Hepatocyte (in vitro differentiated cells): ENCODE measurements at regions not wholly inside any gene's neighbourhood (a gene's known extent, or its start where the extent isn't known, plus 50 kb on each side); places are given as distances from the start of the nearest gene placed in this dataset.
"Not testable (repeated sequence)": the region's sequence is repeated elsewhere in the genome, so short reads cannot be mapped to it uniquely, and the experiment has no call there.

Experiments
- DNase-seq: peaks from one replicate; pipeline ENCODE4 v3.0.0-alpha.2; 2016; ENCODE audit warnings: low spot score
- H2AFZ ChIP-seq: fragments of 200-600 bp; sonication (generic); 2 replicates; pipeline ENCODE4 v1.6.0; 2016; ENCODE audit warnings: antibody characterized with exemption, mild to moderate bottlenecking
- H3K27ac ChIP-seq: fragments of 200-600 bp; sonication (generic); 2 replicates; pipeline ENCODE4 v1.5.1; 2016; ENCODE audit warnings: mild to moderate bottlenecking
- H3K27me3 ChIP-seq: fragments of 200-600 bp; sonication (generic); 2 replicates; pipeline ENCODE4 v1.6.1; 2016
- H3K36me3 ChIP-seq: fragments of 200-600 bp; sonication (generic); replicated peaks from 2 replicates; pipeline ENCODE4 v1.5.1; 2016; ENCODE audit warnings: low read depth; ENCODE audit not compliant: insufficient read depth
- H3K4me1 ChIP-seq: fragments of 200-600 bp; sonication (generic); 2 replicates; pipeline ENCODE4 v1.5.1; 2016; ENCODE audit warnings: mild to moderate bottlenecking, moderate library complexity; ENCODE audit not compliant: insufficient read depth
- H3K4me2 ChIP-seq: fragments of 200-600 bp; sonication (generic); 2 replicates; pipeline ENCODE4 v1.6.0; 2016
- H3K4me3 ChIP-seq: fragments of 200-600 bp; sonication (generic); 2 replicates; pipeline ENCODE4 v1.5.1; 2016; ENCODE audit warnings: mild to moderate bottlenecking
- H3K79me2 ChIP-seq: fragments of 200-600 bp; sonication (generic); 2 replicates; pipeline ENCODE4 v1.6.0; 2017; ENCODE audit warnings: mild to moderate bottlenecking
- H3K9me2 ChIP-seq: fragments of 200-600 bp; sonication (generic); replicated peaks from 2 replicates; pipeline ENCODE4 v1.6.0; 2017; ENCODE audit warnings: mild to moderate bottlenecking; ENCODE audit not compliant: insufficient read depth
- H3K9me3 ChIP-seq: fragments of 200-600 bp; sonication (generic); 2 replicates; pipeline ENCODE4 v1.5.1; 2016; ENCODE audit warnings: low read depth, mild to moderate bottlenecking
- H4K20me1 ChIP-seq: fragments of 200-600 bp; sonication (generic); 2 replicates; pipeline ENCODE4 v1.6.0; 2016; ENCODE audit warnings: mild to moderate bottlenecking; ENCODE audit not compliant: insufficient read depth, poor library complexity, severe bottlenecking
- EZH2 ChIP-seq: fragments of 200-600 bp; sonication (generic); IDR thresholded peaks from 2 replicates; pipeline ENCODE4 v1.6.1; 2016; ENCODE audit warnings: antibody characterized with exemption, mild to moderate bottlenecking, borderline replicate concordance
- EZH2phosphoT487 ChIP-seq: fragments of 200-600 bp; sonication (generic); IDR thresholded peaks from one replicate; pipeline ENCODE4 v1.6.1; 2018; ENCODE audit warnings: antibody characterized with exemption, mild to moderate bottlenecking, low read depth, moderate library complexity; ENCODE audit not compliant: unreplicated experiment, severe bottlenecking
- WGBS: methylation state at CpG from one replicate; pipeline ENCODE4 v1.1.6; 2016; ENCODE audit warnings: low lambda C conversion rate; ENCODE audit errors: missing lambda C conversion rate; 5-methylcytosine and 5-hydroxymethylcytosine counted together
- TF ChIP-seq, protein P1 (sequence below): fragments of 200-600 bp; sonication (generic); IDR thresholded peaks from 2 replicates; pipeline ENCODE4 v1.5.1; 2016; ENCODE audit warnings: antibody characterized with exemption, mild to moderate bottlenecking; ENCODE audit not compliant: poor library complexity

DNA sequence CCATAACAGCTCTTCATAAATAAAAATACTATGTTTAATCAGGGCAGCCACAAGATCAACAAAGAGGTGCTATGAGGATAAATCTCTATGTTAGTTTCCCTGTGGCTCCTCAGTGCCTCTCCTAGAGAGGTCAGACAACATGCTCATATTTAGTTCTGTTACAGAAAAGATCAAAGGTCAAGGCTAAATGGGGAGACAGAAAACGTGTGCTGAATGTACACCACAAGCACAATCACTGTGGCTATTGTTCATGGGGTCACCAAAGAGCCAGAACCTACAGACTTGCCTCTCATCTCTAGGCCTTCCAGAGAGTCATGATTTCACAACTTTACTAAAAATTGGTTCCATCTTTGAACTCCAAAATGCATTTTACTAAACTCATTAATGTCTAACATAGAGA, 409.8 kb downstream of the HACE1 start:
- H3K9me2 ChIP-seq, result no peaks in the 10 kb centered on the region
- no peak overlapping the region for H2AFZ ChIP-seq
- no peaks in the 10 kb centered on the region for H3K9me3 ChIP-seq
- no peaks in the 10 kb centered on the region for H4K20me1 ChIP-seq
- no peak for DNase-seq
- no peaks in the 10 kb centered on the region for H3K4me1 ChIP-seq
- no peak overlapping the region for H3K4me2 ChIP-seq
- WGBS, result 42% methylated on average over 1 of the region's 1 CpG
- H3K27me3 ChIP-seq, result no peaks in the 10 kb centered on the region
- TF ChIP-seq EZH2phosphoT487 (no peak), EZH2 (no peak)
- TF ChIP-seq, protein P1, sequence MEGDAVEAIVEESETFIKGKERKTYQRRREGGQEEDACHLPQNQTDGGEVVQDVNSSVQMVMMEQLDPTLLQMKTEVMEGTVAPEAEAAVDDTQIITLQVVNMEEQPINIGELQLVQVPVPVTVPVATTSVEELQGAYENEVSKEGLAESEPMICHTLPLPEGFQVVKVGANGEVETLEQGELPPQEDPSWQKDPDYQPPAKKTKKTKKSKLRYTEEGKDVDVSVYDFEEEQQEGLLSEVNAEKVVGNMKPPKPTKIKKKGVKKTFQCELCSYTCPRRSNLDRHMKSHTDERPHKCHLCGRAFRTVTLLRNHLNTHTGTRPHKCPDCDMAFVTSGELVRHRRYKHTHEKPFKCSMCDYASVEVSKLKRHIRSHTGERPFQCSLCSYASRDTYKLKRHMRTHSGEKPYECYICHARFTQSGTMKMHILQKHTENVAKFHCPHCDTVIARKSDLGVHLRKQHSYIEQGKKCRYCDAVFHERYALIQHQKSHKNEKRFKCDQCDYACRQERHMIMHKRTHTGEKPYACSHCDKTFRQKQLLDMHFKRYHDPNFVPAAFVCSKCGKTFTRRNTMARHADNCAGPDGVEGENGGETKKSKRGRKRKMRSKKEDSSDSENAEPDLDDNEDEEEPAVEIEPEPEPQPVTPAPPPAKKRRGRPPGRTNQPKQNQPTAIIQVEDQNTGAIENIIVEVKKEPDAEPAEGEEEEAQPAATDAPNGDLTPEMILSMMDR, result no peak
- no peaks in the 10 kb centered on the region for H3K79me2 ChIP-seq
- no peak overlapping the region for H3K27ac ChIP-seq
- no peak overlapping the region for H3K4me3 ChIP-seq
- H3K36me3 ChIP-seq, result no peaks in the 10 kb centered on the region

DNA sequence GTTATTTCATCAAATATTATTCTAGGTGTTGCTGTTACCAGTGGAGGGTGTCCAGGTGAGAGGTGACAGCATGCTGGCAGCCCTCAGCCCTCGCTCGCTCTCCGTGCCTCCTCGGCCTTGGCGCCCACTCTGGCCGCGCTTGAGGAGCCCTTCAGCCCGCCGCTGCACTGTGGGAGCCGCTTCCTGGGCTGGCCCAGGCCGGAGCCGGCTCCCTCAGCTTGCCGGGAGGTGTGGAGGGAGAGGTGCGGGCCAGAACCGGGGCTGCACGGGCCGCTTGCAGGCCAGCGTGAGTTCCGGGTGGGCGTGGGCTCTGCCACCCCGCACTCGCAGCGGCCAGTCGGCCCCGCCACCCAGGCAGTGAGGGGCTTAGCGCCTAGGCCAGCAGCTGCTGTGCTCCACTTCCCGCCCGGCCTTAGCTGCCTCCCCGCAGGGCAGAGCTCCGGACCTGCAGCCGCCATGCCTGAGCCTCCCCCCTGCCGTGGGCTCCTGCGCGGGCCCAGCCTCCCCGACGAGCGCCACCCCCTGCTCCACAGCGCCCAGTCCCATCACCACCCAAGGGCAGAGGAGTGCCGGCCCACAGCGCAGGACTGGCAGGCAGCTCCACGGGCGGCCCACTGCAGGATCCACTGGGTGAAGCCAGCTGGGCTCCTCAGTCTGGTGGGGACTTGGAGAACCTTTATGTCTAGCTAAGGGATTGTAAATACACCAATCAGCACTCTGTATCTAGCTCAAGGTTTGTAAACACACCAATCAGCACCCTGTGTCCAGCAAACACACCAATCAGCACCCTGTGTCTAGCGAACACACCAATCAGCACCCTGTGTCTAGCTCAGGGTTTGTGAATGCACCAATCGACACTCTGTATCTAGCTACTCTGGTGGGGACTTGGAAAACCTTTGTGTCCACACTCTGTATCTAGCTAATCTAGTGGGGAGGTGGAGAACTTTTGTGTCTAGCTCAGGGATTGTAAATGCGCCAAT, 413.3 kb downstream of the HACE1 start:
- not testable (repeated sequence) for H3K27ac ChIP-seq, H3K9me3 ChIP-seq, H4K20me1 ChIP-seq, H3K4me2 ChIP-seq, H3K9me2 ChIP-seq, H3K4me3 ChIP-seq, H2AFZ ChIP-seq, H3K27me3 ChIP-seq, DNase-seq, H3K36me3 ChIP-seq, H3K79me2 ChIP-seq, H3K4me1 ChIP-seq
- 96% methylated on average over 26 of the region's 45 CpGs for WGBS

DNA sequence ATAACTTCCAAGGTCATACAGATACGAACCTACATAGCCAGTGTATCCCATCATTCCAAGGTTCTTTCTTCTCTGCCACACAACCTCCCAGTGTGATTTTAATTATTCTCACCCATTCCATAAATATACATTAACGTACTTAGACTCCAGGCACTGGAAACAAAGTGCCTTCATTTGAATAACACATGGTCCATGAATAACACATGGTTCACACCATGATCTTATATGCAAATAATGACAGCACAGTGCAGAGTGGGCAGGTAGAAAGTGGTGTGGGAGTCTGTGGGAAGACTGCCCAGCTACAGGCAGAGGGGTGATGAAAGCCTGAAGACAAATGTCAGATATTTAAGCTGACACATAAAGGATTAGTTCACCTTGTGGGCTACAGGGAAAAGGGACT, 425.2 kb downstream of the HACE1 start:
- WGBS, result 72% methylated on average over 2 of the region's 2 CpGs
- Histone ChIP-seq H3K9me3 (no peaks in the 10 kb centered on the region), H3K27ac (no peak overlapping the region), H3K4me3 (no peak overlapping the region), H3K4me2 (no peak overlapping the region), H2AFZ (no peak overlapping the region), H3K27me3 (no peaks in the 10 kb centered on the region), H3K79me2 (no peaks in the 10 kb centered on the region), H3K9me2 (no peaks in the 10 kb centered on the region), H3K36me3 (no peaks in the 10 kb centered on the region), H3K4me1 (no peaks in the 10 kb centered on the region), H4K20me1 (no peaks in the 10 kb centered on the region)
- TF ChIP-seq, protein P1, result no peak
- TF ChIP-seq EZH2phosphoT487 (no peak), EZH2 (no peak)
- DNase-seq, result no peak

DNA sequence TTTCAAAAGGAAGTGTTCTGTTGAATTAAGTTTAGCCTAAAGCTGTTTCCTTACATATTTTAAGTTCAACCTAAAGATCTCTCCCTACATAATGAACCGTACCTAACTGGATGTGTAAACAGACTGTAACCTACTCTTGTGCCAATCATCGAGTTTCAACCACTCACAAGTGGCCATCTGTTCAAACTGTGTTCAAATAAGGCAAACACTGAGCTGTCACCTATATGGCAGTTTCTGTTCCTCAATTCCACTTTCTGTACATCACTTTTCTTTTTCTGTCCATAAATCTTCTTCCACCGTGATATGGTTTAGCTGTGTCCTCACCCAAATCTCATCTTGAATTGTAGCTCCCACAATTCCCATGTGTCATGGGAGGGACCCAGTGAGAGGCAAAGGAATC, 428.6 kb downstream of the HACE1 start:
- H3K9me3 ChIP-seq, result no peaks in the 10 kb centered on the region
- WGBS, result 88% methylated on average over 3 of the region's 3 CpGs
- no peaks in the 10 kb centered on the region for H3K79me2 ChIP-seq
- H4K20me1 ChIP-seq, result no peaks in the 10 kb centered on the region
- no peaks in the 10 kb centered on the region for H3K9me2 ChIP-seq
- DNase-seq, result no peak
- no peak overlapping the region for H3K4me2 ChIP-seq
- no peak for TF ChIP-seq EZH2phosphoT487
- TF ChIP-seq, protein P1, result no peak
- TF ChIP-seq EZH2, result no peak
- no peaks in the 10 kb centered on the region for H3K36me3 ChIP-seq
- H3K4me3 ChIP-seq, result no peak overlapping the region
- no peaks in the 10 kb centered on the region for H3K4me1 ChIP-seq
- no peaks in the 10 kb centered on the region for H3K27me3 ChIP-seq
- no peak overlapping the region for H2AFZ ChIP-seq
- H3K27ac ChIP-seq, result no peak overlapping the region
